ENCODE measurements at regions not wholly inside any gene's neighbourhood (a gene's known extent, or its start where the extent isn't known, plus 50 kb on each side); places are given as distances from the start of the nearest gene placed in this dataset.

- TF ChIP-seq POLR2A (IDR thresholded peaks at IDR 0.05; ENCODE audit: low read depth, low read length) (no peak), TAF1 (IDR thresholded peaks at IDR 0.05; ENCODE audit: low read depth, low read length) (no peak), POLR2AphosphoS5 (IDR thresholded peaks at IDR 0.05; ENCODE audit: low read depth, low read length) (no peak), SPI1 (IDR thresholded peaks at IDR 0.05; ENCODE audit: low read depth, low read length) (peak; percentile 23; the same call in 1 of the 2 replicates), PAX5 (IDR thresholded peaks at IDR 0.05; ENCODE audit: insufficient read depth, low read length, severe bottlenecking) (no peak)
Measured at GRCh38 chr15:38631119-38632075, 66.8 kb upstream of the RASGRP1 start.
